Testis (tissue), 2 donors: ENCODE measurements at regions not wholly inside any gene's neighbourhood (a gene's known extent, or its start where the extent isn't known, plus 50 kb on each side); places are given as distances from the start of the nearest gene placed in this dataset.

ENCODE experiments used
- CTCF ChIP-seq, 3 experiments: fragments of 450-650 bp in 2 of 3; fragments of 200-600 bp in 1 of 3; sonication (generic) in 1 of 3; IDR thresholded peaks; one replicate each; pipeline ENCODE4 v1.5.1; 2016 to 2019; ENCODE audit warnings: antibody characterized with exemption in 3 of 3, mild to moderate bottlenecking in 2 of 3, moderate library complexity in 1 of 3
- POLR2A ChIP-seq: fragments of 450-650 bp; IDR thresholded peaks from one replicate; pipeline ENCODE4 v1.6.1; 2017; ENCODE audit warnings: antibody characterized with exemption, mild to moderate bottlenecking, moderate library complexity

- TF ChIP-seq POLR2A (no peak), CTCF (IDR thresholded peaks at IDR 0.05) (no peak)
Observed at GRCh38 chr10:111338805-111339204, 262.0 kb downstream of the ADRA2A start.
